H1 (cell line): ENCODE measurements at regions not wholly inside any gene's neighbourhood (a gene's known extent, or its start where the extent isn't known, plus 50 kb on each side); places are given as distances from the start of the nearest gene placed in this dataset.

Experiments used
- EZH2 ChIP-seq: fragments of 200-600 bp; sonication (generic); IDR thresholded peaks from 2 replicates; pipeline ENCODE4 v1.7.1; 2012; ENCODE audit warnings: low read depth, mild to moderate bottlenecking, moderate library complexity, low read length, inconsistent platforms; ENCODE audit not compliant: severe bottlenecking
- MAFK ChIP-seq: IDR thresholded peaks from 2 replicates; pipeline ENCODE4 v1.6.1; 2012; ENCODE audit warnings: low read depth, mild to moderate bottlenecking, improper control_type of control experiment, low read length
- SRF ChIP-seq: IDR thresholded peaks from 2 replicates; pipeline ENCODE4 v1.6.1; 2011; ENCODE audit warnings: mild to moderate bottlenecking, low read depth, low read length, moderate library complexity
- SUZ12 ChIP-seq: fragments of 200-600 bp; sonication (generic); IDR thresholded peaks from 2 replicates; pipeline ENCODE4 v1.6.1; 2012; ENCODE audit warnings: mild to moderate bottlenecking, inconsistent platforms, low read length, moderate library complexity, mixed read lengths
- TAF1 ChIP-seq: IDR thresholded peaks from 2 replicates; pipeline ENCODE4 v1.6.1; 2011; ENCODE audit warnings: mild to moderate bottlenecking, low read depth, low read length
- TEAD4 ChIP-seq: IDR thresholded peaks from 2 replicates; pipeline ENCODE4 v1.6.1; 2012; ENCODE audit warnings: low read depth, low read length, inconsistent platforms, mixed read lengths
- TF ChIP-seq, protein P1 (sequence below): fragments of 300-600 bp; sonication (generic); IDR thresholded peaks from 2 replicates; pipeline ENCODE4 v1.7.1; 2012; ENCODE audit warnings: low read length, moderate library complexity, mild to moderate bottlenecking, inconsistent platforms; ENCODE audit not compliant: insufficient replicate concordance

GRCh38 chr2:196409376-196409775 lies 230.1 kb upstream of the CCDC150 start (continued):
- TF ChIP-seq, protein P1, sequence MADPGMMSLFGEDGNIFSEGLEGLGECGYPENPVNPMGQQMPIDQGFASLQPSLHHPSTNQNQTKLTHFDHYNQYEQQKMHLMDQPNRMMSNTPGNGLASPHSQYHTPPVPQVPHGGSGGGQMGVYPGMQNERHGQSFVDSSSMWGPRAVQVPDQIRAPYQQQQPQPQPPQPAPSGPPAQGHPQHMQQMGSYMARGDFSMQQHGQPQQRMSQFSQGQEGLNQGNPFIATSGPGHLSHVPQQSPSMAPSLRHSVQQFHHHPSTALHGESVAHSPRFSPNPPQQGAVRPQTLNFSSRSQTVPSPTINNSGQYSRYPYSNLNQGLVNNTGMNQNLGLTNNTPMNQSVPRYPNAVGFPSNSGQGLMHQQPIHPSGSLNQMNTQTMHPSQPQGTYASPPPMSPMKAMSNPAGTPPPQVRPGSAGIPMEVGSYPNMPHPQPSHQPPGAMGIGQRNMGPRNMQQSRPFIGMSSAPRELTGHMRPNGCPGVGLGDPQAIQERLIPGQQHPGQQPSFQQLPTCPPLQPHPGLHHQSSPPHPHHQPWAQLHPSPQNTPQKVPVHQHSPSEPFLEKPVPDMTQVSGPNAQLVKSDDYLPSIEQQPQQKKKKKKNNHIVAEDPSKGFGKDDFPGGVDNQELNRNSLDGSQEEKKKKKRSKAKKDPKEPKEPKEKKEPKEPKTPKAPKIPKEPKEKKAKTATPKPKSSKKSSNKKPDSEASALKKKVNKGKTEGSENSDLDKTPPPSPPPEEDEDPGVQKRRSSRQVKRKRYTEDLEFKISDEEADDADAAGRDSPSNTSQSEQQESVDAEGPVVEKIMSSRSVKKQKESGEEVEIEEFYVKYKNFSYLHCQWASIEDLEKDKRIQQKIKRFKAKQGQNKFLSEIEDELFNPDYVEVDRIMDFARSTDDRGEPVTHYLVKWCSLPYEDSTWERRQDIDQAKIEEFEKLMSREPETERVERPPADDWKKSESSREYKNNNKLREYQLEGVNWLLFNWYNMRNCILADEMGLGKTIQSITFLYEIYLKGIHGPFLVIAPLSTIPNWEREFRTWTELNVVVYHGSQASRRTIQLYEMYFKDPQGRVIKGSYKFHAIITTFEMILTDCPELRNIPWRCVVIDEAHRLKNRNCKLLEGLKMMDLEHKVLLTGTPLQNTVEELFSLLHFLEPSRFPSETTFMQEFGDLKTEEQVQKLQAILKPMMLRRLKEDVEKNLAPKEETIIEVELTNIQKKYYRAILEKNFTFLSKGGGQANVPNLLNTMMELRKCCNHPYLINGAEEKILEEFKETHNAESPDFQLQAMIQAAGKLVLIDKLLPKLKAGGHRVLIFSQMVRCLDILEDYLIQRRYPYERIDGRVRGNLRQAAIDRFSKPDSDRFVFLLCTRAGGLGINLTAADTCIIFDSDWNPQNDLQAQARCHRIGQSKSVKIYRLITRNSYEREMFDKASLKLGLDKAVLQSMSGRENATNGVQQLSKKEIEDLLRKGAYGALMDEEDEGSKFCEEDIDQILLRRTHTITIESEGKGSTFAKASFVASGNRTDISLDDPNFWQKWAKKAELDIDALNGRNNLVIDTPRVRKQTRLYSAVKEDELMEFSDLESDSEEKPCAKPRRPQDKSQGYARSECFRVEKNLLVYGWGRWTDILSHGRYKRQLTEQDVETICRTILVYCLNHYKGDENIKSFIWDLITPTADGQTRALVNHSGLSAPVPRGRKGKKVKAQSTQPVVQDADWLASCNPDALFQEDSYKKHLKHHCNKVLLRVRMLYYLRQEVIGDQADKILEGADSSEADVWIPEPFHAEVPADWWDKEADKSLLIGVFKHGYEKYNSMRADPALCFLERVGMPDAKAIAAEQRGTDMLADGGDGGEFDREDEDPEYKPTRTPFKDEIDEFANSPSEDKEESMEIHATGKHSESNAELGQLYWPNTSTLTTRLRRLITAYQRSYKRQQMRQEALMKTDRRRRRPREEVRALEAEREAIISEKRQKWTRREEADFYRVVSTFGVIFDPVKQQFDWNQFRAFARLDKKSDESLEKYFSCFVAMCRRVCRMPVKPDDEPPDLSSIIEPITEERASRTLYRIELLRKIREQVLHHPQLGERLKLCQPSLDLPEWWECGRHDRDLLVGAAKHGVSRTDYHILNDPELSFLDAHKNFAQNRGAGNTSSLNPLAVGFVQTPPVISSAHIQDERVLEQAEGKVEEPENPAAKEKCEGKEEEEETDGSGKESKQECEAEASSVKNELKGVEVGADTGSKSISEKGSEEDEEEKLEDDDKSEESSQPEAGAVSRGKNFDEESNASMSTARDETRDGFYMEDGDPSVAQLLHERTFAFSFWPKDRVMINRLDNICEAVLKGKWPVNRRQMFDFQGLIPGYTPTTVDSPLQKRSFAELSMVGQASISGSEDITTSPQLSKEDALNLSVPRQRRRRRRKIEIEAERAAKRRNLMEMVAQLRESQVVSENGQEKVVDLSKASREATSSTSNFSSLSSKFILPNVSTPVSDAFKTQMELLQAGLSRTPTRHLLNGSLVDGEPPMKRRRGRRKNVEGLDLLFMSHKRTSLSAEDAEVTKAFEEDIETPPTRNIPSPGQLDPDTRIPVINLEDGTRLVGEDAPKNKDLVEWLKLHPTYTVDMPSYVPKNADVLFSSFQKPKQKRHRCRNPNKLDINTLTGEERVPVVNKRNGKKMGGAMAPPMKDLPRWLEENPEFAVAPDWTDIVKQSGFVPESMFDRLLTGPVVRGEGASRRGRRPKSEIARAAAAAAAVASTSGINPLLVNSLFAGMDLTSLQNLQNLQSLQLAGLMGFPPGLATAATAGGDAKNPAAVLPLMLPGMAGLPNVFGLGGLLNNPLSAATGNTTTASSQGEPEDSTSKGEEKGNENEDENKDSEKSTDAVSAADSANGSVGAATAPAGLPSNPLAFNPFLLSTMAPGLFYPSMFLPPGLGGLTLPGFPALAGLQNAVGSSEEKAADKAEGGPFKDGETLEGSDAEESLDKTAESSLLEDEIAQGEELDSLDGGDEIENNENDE, result no peak
- no peak for TF ChIP-seq MAFK
- TF ChIP-seq EZH2, result no peak
- TF ChIP-seq TAF1, result no peak
- TF ChIP-seq TEAD4, result no peak
- no peak for TF ChIP-seq SUZ12
- no peak for TF ChIP-seq SRF
